B cell (primary cell): ENCODE measurements at regions not wholly inside any gene's neighbourhood (a gene's known extent, or its start where the extent isn't known, plus 50 kb on each side); places are given as distances from the start of the nearest gene placed in this dataset.

Source experiments
- ATAC-seq: fragments of 200-7000 bp; cut with Tn5 transposase; one replicate; pipeline ENCODE4 v1.10.0; 2021; ENCODE audit warnings: low read depth, mild to moderate bottlenecking, moderate number of reproducible peaks, moderate library complexity
- CTCF ChIA-PET: fragments of 350-600 bp; sonication (Branson Sonifier 250); formaldehyde crosslinking; loops from one replicate; lab custom pipeline; 2021; ENCODE audit warnings: antibody characterized with exemption, inconsistent platforms; lab: Charles Lee
- POLR2A ChIA-PET: fragments of 350-600 bp; sonication (Branson Sonifier 250); formaldehyde crosslinking; loops from one replicate; lab custom pipeline; 2021; ENCODE audit warnings: antibody characterized with exemption; lab: Charles Lee
- DNase-seq: peaks from one replicate; pipeline ENCODE4 v3.0.0; 2013
- H2AFZ ChIP-seq: 2 replicates; pipeline ENCODE4 v1.6.1; 2012; ENCODE audit warnings: mild to moderate bottlenecking, low read depth, low read length; ENCODE audit not compliant: insufficient read depth, poor library complexity, severe bottlenecking
- H3K27ac ChIP-seq, 2 donors: 1 replicate in 1 of 2; 2 replicates in 1 of 2; pipeline ENCODE4 v1.5.1; 2012 to 2013; ENCODE audit warnings: low read length in 2 of 2, mild to moderate bottlenecking in 2 of 2, moderate library complexity in 1 of 2
- H3K27me3 ChIP-seq, 4 experiments: fragments of 200-600 bp in 1 of 4; sonication (generic) in 1 of 4; replicated peaks in 1 of 4; 1 replicate in 2 of 4; 2 replicates in 2 of 4; pipeline versions ENCODE4 v1.6.1 to v1.7.0; 2013 to 2016; ENCODE audit warnings: low read length in 3 of 4, mild to moderate bottlenecking in 2 of 4, mixed read lengths in 1 of 4, moderate library complexity in 1 of 4; ENCODE audit not compliant: insufficient read depth in 4 of 4, control insufficient read depth in 3 of 4; ENCODE audit errors: control extremely low read depth in 1 of 4
- H3K36me3 ChIP-seq, 2 experiments: replicated peaks in 1 of 2; 1 replicate in 1 of 2; 2 replicates in 1 of 2; pipeline versions ENCODE4 v1.6.1 to v1.7.1; 2013; ENCODE audit warnings: low read length in 1 of 2; ENCODE audit not compliant: insufficient read depth in 2 of 2, control insufficient read depth in 1 of 2; ENCODE audit errors: control extremely low read depth in 1 of 2, extremely low read depth in 1 of 2
- H3K4me1 ChIP-seq, 2 donors: fragments of 200-600 bp in 1 of 2; sonication (generic) in 1 of 2; 1 replicate in 1 of 2; 2 replicates in 1 of 2; pipeline versions ENCODE4 v1.5.1 to v1.6.1; 2013 to 2017; ENCODE audit warnings: low read length in 2 of 2; ENCODE audit not compliant: control insufficient read depth in 2 of 2, insufficient read depth in 2 of 2
- H3K4me2 ChIP-seq: replicated peaks from 2 replicates; pipeline ENCODE3; 2012; ENCODE audit warnings: mild to moderate bottlenecking, low read depth, low read length; ENCODE audit not compliant: poor library complexity, severe bottlenecking
- H3K4me3 ChIP-seq, 5 experiments: fragments of 200-600 bp in 1 of 5; sonication (generic) in 1 of 5; 1 replicate in 3 of 5; 2 replicates in 2 of 5; pipeline versions ENCODE4 v1.5.1 to v1.7.0; 2011 to 2016; ENCODE audit warnings: low read length in 4 of 5, mild to moderate bottlenecking in 4 of 5, low read depth in 2 of 5, control low read depth in 1 of 5, moderate library complexity in 1 of 5; ENCODE audit not compliant: insufficient read depth in 1 of 5; ENCODE audit errors: control extremely low read depth in 1 of 5, extremely low read depth in 1 of 5
- H3K79me2 ChIP-seq: fragments of 200-600 bp; sonication (generic); one replicate; pipeline ENCODE4 v1.6.0; 2016; ENCODE audit warnings: low read length; ENCODE audit not compliant: control insufficient read depth, insufficient read depth
- H3K9ac ChIP-seq: fragments of 200-600 bp; sonication (generic); 2 replicates; pipeline ENCODE4 v1.6.1; 2017; ENCODE audit warnings: mild to moderate bottlenecking, low read length, moderate library complexity
- H3K9me3 ChIP-seq, 3 donors: one replicate each; pipeline versions ENCODE4 v1.6.1 to v1.7.1; 2013; ENCODE audit warnings: low read length in 2 of 3; ENCODE audit not compliant: control insufficient read depth in 2 of 3, insufficient read depth in 1 of 3; ENCODE audit errors: control extremely low read depth in 1 of 3
- H4K20me1 ChIP-seq: 2 replicates; pipeline ENCODE4 v1.6.0; 2012; ENCODE audit warnings: mild to moderate bottlenecking, low read length; ENCODE audit not compliant: insufficient read depth, control insufficient read depth, poor library complexity, severe bottlenecking
- H3K27ac Mint-ChIP-seq: one replicate; pipeline ENCODE4 v1.8.0; 2021; ENCODE audit warnings: mixed read lengths
- H3K27me3 Mint-ChIP-seq: one replicate; pipeline ENCODE4 v1.8.0; 2021; ENCODE audit warnings: mixed read lengths
- H3K4me1 Mint-ChIP-seq: one replicate; pipeline ENCODE4 v1.8.0; 2021; ENCODE audit warnings: mixed read lengths
- H3K4me3 Mint-ChIP-seq: one replicate; pipeline ENCODE4 v1.8.0; 2021; ENCODE audit warnings: mixed read lengths
- H3K9me3 Mint-ChIP-seq: one replicate; pipeline ENCODE4 v1.8.0; 2022; ENCODE audit warnings: mixed read lengths; ENCODE audit not compliant: insufficient read depth
- EZH2 ChIP-seq: IDR thresholded peaks from 2 replicates; pipeline ENCODE4 v1.6.1; 2012; ENCODE audit warnings: borderline replicate concordance, low read depth, mild to moderate bottlenecking, moderate library complexity, low read length; ENCODE audit not compliant: insufficient read depth, poor library complexity, severe bottlenecking
- WGBS: methylation state at CpG from one replicate; pipeline ENCODE4 v1.1.5; 2013; ENCODE audit warnings: missing lambda C conversion rate; ENCODE audit not compliant: insufficient coverage; 5-methylcytosine and 5-hydroxymethylcytosine counted together
- intact Hi-C: fragments of 100-400 bp; cut with micrococcal nuclease; formaldehyde crosslinking; loops from one replicate; pipeline ENCODE4 v1.10.0; 2022
- TF ChIP-seq, protein P1 (sequence below): fragments of 200-600 bp; IDR thresholded peaks from one replicate; pipeline ENCODE4 v1.8.0; 2022; ENCODE audit warnings: antibody characterized with exemption, mild to moderate bottlenecking

DNA sequence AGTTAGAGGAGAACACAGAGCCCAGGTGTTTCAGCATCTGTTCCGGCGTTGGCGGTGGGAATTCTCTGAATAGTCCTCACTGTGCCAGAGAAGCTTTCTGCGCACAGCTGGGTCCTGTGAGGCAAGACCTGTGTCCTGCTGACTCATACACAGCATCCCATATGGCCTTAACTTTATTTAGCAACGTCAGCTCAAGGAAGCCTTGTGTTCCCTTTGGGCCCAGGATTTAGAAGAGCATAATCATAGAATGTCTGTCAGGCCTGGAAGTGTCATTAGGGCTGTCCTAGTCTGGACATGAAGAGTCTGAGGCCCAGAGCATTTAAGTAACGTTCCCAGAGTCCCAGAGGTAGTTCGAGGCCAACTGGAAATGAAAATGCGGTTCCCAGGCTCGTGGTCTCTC, 188.6 kb upstream of the DMRT1 start:
- no peak overlapping the region for H3K27ac Mint-ChIP-seq
- Histone ChIP-seq H2AFZ (no peak overlapping the region), H3K9me3 (no peaks in the 10 kb centered on the region), H4K20me1 (no peaks in the 10 kb centered on the region), H3K36me3 (no peaks in the 10 kb centered on the region), H3K27ac (no peak overlapping the region), H3K4me1 (peaks cover 33 to 61% of the 10 kb centered on the region in 2 donors), H3K4me2 (no peak overlapping the region), H3K27me3 (peaks cover 0 to 3% (median 0%) of the 10 kb centered on the region in 4 experiments), H3K4me3 (no peak overlapping the region), H3K9ac (no peak overlapping the region), H3K79me2 (no peaks in the 10 kb centered on the region)
- no peak for DNase-seq
- ChIA-PET CTCF (no interaction called here), POLR2A (no interaction called here)
- intact Hi-C loops: no loop called here
- 89% methylated on average over 8 of the region's 9 CpGs for WGBS
- H3K27me3 Mint-ChIP-seq: no peaks in the 10 kb centered on the region
- H3K9me3 Mint-ChIP-seq: no peaks in the 10 kb centered on the region
- H3K4me3 Mint-ChIP-seq: no peak overlapping the region
- no peak for ATAC-seq
- TF ChIP-seq EZH2: no peak
- TF ChIP-seq, protein P1, sequence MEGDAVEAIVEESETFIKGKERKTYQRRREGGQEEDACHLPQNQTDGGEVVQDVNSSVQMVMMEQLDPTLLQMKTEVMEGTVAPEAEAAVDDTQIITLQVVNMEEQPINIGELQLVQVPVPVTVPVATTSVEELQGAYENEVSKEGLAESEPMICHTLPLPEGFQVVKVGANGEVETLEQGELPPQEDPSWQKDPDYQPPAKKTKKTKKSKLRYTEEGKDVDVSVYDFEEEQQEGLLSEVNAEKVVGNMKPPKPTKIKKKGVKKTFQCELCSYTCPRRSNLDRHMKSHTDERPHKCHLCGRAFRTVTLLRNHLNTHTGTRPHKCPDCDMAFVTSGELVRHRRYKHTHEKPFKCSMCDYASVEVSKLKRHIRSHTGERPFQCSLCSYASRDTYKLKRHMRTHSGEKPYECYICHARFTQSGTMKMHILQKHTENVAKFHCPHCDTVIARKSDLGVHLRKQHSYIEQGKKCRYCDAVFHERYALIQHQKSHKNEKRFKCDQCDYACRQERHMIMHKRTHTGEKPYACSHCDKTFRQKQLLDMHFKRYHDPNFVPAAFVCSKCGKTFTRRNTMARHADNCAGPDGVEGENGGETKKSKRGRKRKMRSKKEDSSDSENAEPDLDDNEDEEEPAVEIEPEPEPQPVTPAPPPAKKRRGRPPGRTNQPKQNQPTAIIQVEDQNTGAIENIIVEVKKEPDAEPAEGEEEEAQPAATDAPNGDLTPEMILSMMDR: no peak
- peaks cover 43% of the 10 kb centered on the region for H3K4me1 Mint-ChIP-seq

DNA sequence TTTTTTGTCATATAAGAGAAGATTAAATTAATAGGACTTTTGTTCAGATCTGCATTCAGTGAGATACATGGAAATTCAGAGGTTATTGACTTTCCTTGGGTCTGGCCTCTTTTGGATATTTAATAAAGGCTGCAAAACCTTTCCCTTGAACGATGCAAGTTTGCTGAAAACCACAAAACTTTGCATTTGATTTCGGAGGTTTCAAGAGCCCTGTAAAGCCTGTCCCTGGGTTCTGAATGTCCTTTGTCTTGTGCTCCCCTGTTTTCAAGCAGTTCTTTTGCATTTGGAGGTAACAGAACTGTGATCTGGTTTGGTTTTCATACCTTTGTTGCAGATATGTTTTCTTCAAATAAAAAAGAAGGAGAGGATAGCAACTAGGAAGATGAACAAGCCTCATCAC, 188.1 kb upstream of the DMRT1 start:
- Mint-ChIP-seq H3K27ac (no peak overlapping the region), H3K4me3 (no peak overlapping the region), H3K9me3 (no peaks in the 10 kb centered on the region), H3K27me3 (no peaks in the 10 kb centered on the region), H3K4me1 (peaks cover 46% of the 10 kb centered on the region)
- DNase-seq: no peak
- WGBS: 13% methylated on average over 1 of the region's 2 CpGs
- CTCF ChIA-PET: no interaction called here
- Histone ChIP-seq H3K4me3 (no peak overlapping the region), H3K27ac (no peak overlapping the region), H3K9me3 (no peaks in the 10 kb centered on the region), H3K27me3 (peaks cover 0 to 3% (median 0%) of the 10 kb centered on the region in 4 experiments), H3K36me3 (no peaks in the 10 kb centered on the region), H3K79me2 (no peaks in the 10 kb centered on the region), H2AFZ (no peak overlapping the region), H3K4me1 (peaks cover 33 to 62% of the 10 kb centered on the region in 2 donors), H3K4me2 (no peak overlapping the region), H4K20me1 (no peaks in the 10 kb centered on the region), H3K9ac (no peak overlapping the region)
- TF ChIP-seq EZH2: no peak
- TF ChIP-seq, protein P1: no peak
- intact Hi-C loops: no loop called here
- POLR2A ChIA-PET: no interaction called here
- ATAC-seq: no peak
